ENCODE measurements at regions not wholly inside any gene's neighbourhood (a gene's known extent, or its start where the extent isn't known, plus 50 kb on each side); places are given as distances from the start of the nearest gene placed in this dataset.

DNA sequence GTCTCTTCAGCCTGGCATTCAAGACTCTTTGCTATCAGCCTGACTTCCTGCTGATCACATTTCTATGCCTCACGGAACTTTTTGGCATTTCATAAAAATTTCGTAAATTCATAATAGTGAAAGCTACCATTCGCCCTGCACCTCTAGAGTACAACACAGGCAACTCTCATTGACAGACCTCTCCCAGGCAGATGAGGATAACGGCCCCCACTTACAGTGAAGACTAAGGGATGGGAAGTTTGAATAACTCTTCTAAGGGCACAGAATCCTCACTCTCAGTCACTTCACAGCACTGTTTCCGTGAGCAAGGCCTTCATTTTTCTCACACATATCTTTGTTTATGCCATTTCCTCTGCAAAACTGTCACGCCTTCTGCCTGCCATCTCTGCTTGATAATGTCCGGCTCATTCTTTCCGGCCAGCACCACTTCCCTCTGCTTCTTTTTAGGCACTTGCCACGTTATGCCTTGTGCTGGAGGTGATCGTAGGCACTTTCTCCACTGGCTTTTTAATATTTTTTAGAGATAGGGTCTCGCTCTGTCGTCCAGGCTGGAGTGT is 224.1 kb upstream of the HES1 start:
- no peak for TF ChIP-seq POLR2A (IDR thresholded peaks at IDR 0.05)
- TF ChIP-seq, protein P1, sequence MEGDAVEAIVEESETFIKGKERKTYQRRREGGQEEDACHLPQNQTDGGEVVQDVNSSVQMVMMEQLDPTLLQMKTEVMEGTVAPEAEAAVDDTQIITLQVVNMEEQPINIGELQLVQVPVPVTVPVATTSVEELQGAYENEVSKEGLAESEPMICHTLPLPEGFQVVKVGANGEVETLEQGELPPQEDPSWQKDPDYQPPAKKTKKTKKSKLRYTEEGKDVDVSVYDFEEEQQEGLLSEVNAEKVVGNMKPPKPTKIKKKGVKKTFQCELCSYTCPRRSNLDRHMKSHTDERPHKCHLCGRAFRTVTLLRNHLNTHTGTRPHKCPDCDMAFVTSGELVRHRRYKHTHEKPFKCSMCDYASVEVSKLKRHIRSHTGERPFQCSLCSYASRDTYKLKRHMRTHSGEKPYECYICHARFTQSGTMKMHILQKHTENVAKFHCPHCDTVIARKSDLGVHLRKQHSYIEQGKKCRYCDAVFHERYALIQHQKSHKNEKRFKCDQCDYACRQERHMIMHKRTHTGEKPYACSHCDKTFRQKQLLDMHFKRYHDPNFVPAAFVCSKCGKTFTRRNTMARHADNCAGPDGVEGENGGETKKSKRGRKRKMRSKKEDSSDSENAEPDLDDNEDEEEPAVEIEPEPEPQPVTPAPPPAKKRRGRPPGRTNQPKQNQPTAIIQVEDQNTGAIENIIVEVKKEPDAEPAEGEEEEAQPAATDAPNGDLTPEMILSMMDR (IDR thresholded peaks at IDR 0.05): no peak
